Right hindlimb (tissue), 1 donor: ENCODE measurements at regions not wholly inside any gene's neighbourhood (a gene's known extent, or its start where the extent isn't known, plus 50 kb on each side); places are given as distances from the start of the nearest gene placed in this dataset.

ENCODE experiments used
- DNase-seq: peaks from one replicate; pipeline ENCODE4 v3.0.0-alpha.2; 2018

DNA sequence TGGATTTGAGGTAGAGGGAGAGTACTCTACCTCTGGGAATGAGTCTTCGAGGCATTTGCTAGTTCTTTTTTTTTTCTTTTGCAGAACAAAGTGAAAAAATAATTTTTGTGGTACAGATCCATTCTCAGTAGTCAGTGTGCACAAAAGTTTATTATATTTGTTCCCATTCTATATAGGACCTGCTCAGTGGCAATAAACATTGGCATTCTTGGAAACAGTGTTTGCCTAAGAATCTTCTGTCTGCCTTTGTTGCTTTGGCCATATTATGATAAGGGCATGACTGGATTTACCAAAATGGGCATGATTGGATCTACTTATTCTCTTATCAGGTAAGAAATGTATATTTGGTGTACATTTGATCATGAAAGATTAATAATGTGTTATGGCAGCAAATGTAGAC is 583.3 kb downstream of the PLCL1 start:
- no peak for DNase-seq

DNA sequence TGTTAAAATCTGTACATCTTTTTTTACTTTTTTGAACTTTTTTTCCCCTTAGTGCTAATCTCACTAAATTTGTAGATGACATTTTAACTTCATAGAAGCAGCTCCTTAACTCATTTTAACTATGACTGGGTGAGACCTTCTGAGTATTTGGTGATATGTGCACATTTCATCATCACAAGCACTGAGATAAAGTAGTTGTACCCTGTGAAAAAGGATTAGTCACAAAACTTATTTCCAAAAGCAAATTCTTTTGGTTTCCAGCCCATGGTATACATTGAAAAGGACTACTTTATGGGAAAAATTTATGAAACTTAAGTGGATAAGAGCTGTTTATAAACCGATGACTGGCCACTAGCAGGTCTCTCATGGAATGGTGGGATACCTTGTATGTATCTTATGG is 581.5 kb downstream of the PLCL1 start:
- no peak for DNase-seq

DNA sequence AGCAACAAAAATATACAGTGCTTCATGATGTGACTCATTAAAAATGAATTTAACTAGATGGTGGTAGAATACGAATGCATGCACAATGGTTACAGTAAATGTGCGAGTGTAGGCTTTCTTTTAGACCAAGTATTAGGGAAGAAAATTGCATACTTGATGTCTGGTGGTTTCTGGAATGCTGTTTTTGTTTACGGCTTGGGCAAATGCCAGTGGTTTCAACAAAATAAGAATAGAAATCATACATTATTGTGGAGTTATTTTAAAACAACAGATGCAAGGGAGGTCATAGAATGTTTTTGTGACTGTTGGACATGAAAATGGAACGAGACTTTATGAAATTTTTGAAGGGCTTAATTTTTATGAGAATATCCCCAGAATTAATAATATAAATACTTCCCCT is 580.9 kb downstream of the PLCL1 start:
- DNase-seq, result no peak

DNA sequence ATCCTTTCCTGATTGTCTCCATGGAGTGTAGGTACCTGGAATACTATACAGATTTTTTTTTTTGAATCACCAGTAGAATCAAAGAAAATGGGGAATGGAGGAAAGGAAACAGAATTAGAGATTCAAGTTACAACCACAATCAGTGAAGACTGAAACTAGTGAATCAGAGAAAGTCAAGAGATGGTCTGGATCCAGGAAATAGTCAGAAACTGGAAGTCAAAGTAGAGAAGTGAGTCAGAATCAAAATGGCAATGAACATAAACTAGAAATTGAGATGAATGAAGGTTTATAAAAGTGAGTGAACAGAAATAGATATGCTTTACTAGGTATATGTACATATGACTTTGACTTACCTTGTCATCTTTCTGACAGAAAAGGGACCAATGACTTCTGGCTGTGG is 579.0 kb downstream of the PLCL1 start:
- DNase-seq, result no peak

DNA sequence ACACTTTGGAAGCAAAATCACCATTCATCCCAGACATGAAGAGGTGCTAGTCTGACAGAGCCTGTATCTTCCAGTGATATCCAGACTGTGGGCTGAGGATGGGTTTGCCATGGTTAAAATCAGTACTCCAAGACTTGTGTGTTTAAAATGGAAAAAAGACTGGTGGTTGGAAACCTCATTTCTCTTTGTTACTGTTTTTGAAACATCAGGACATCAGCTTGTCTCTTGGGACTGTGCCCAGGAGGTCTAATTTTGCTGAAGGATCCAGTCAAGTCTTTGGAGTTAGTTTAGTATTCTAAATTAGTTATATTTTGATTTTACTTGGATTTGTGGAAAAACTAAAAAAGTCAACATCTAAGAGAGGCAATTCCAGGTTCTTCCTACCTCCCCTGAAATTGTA is 578.4 kb downstream of the PLCL1 start:
- DNase-seq, result no peak

DNA sequence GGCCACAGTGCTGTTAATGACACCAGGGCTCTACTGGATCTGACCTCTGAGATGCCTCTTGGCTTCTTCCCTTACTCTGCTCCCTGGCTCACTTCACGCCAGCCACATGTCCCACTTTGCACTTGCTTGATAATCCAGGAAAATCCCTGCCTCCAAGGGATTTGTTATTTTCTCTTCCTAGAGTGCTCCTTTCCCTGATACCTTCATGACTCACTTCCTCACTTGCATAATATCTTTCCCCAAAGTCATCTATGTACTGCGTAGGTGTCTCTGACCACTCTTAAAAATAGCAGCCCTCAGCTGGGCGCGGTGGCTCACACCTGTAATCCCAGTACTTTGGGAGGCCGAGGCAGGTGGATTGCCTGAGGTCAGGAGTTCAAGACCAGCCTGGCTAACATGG is 572.3 kb downstream of the PLCL1 start:
- DNase-seq, result no peak

DNA sequence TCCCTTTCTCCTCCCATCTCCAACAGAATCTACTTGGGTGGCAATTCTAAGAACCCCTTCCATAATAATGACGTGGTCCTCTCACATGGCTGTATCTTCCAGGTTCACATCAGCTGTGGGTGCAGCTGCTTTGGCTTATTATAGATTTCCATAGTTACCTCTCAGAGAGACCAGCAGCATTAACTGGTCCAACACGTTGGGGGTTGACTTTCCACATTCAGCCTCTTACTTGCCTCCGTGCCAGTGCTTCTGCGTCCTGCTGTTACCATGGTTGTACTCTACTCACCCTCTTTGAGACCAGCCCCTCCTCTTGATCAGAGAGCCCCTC is 570.7 kb downstream of the PLCL1 start:
- DNase-seq, result peak; percentile 36

DNA sequence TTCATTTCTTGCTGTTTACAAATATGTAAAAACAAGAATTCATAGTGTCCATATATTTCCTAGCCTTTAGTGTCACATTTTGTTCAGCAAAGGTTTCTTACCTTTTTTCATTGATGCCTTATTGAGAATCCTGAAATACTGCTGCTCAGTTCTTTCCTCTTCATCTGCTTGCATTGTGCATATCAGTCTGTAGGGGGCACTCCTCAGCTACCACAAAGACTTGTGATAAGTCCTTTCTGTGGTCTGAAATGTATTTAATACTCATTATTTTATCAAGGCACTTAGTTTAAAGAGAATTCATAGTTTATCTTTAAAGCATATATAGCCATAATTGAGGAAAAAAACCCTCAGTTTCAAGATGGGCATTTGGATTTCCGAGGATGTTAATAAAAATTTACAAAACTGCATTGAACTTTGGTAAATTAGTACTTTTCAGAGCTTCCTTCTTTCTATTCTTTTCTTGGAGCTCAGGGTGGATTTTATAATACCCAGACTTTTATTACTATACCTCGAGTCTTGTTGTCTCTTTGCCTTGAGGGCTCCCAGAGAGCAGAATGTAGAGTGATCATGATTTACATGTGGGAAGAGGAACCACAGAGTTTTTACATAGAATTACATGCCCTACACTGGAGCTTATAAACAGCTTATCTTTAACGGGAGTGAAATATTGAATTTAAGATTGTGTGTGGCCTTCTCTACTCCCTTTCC is 570.1 kb downstream of the PLCL1 start:
- DNase-seq, result peak; percentile 55

DNA sequence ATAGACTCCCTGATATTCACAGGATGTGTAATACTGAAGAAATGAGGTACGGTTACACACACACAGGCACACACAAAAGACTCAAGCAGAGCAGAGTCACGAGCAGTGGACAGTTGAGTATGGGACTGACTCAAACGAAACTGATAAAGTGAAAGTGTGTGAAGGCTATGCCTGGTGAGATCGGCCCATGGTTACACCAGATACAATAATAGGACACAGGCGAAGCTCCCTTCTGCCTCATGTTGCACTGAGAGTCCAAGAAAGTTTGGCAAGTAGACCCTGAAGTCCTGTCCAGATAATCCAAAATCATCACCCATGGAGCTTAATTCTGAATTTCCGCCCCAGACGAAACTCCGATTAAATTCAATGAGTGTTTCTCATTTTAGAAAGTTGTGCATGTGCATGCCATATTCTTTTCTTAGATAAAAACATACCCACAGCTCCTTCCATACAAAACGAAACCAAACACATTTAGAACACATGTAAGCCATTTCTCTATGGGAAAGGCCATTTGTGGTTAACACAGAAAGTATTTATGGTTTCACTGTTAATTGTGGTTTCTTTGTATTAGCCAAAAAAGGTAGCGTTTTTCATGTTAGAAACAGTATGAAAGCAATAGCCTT is 567.6 kb downstream of the PLCL1 start:
- DNase-seq, result no peak

DNA sequence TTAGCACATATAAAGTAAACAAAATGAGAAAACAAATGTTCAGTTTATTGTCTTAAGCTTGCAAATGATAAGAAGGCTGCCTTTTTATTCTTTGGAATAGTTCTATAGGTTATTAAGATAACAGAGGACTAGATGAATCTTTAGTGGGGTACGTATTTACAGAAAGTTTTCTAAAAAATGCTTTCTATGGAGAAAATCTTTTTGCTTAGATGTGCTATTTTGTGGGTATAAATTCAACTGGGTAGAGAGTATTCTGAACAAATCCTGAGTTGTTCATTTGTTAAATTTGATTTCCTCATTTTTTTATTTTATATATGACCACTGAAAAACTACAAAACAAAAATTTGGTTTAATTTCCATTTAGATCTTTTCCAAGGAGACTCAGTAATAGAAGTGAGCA is 566.9 kb downstream of the PLCL1 start:
- no peak for DNase-seq

DNA sequence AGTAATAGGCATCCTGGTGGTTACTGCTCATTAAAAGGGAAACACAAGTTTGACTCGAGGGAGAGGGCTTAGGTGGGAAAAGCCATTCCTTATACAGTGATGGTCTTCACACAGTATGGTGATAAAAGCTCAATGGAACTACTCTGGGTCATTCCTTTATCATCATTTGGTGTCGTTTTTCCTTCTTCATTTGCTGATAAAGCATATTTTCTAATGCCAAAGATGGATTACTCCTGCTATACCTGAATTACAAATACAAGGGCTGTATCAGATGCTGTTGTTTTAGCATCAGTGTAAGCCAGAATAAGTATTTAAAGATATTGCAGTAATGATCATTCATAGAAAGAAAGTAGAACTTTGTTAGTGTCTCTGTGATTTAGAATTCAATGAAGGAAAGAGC is 563.7 kb downstream of the PLCL1 start:
- DNase-seq, result no peak

DNA sequence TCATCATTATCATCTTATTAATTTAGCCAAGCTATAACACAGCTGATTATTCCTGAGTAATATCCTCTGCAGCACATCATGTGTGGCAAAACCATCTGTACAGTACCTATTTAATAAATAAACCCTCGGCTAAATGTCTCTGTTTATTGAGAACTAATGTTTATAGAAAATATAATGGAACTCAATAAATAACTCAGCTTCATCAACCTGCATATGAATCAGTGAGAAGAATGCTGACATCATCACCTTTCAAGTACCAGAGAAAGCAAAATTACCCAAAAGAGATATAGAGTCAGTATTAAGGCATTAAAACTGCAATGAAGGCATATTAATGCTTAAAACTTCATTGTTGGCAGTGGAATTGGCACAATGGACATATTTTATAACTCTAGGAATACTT is 558.3 kb downstream of the PLCL1 start:
- no peak for DNase-seq

DNA sequence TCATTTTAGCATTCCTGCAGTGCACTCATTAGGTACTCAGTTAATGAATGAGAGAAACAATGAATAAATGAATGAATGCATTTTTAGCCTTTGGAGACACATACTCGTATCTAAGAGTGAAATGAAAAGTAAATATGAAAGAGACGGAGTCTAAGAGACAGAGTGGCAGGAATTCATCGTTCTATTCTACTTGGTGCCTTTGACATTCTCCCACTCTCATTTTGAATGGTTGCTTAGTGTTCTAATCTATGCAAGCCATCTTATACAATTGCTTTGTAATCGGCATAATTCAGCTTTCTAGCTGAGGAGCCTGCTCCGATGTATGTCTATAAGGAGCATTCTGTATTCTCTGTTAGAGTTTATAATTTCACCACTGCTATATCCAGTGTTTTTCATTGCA is 554.9 kb downstream of the PLCL1 start:
- no peak for DNase-seq

DNA sequence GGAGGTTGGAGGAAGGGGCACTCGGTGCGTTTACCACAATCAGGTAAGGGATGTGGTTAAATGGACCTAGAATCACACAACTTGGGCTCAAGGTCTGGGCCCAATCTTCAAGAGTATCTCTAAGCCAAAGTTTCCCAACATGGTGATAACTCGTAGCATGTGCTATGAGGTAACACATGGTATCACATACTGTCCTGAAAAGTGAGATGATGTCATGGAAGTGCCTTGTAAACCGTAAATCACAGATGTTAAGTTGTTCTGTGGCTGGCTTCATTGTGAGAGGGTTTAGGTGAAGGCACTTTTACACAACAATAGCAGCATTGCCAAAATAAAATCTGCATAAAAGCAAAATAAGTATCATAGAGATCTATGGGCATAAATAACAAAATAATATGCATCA is 551.8 kb downstream of the PLCL1 start:
- no peak for DNase-seq

DNA sequence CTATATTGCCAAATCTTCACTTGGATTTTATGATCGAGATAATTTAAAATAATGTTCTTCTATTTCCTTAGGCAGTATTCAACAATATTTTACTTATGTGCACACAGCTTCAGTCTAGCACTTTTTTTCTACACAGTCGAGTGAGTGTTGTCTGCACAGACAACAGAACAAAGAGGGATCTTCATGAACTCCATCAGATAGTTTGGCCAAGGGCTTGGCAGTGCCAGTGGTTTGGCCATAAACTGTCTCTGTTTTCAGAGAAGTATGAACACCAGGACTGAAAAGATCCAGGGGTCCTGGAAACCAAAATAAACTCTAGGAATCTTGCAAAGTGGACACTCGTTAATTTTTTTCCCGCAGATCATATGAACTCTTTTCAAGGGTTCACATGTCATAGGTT is 547.3 kb downstream of the PLCL1 start:
- DNase-seq, result no peak

DNA sequence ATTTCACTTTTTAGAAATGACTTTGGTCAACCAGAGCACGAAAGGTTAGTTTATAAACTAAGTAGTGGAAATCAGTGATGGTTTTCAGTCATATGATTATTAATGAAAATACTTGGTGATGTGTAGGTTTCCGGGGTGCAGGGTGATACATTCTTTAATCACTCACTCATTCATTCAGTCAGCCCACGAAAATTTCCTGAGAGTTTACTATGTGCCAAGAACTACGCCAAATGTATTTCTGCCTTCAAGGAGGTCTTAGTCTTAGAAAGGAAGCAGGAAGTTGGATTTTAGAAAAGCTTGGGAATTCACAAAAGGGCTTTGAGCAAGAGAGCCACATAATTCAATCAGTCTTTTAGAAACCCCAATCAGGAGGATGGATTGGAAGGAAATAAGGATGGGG is 543.6 kb downstream of the PLCL1 start:
- no peak for DNase-seq

DNA sequence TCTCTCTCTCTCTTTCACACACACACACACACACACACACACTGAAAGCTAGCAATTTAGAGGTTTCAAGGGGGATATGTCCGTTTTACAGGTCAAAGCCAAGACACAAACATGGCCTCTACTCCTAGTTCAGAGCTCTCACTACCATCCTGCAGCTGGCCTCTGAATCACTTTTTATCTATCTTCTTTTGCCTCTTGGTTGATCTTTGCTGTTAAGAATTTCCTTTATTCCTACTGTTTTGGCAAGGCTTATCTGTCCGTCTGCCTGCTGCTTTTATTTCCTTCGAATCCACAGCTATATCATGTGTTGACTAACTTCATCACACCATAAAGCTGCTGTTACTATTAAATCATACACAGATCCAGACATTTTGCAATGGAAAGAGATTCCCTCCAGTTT is 543.0 kb downstream of the PLCL1 start:
- no peak for DNase-seq

DNA sequence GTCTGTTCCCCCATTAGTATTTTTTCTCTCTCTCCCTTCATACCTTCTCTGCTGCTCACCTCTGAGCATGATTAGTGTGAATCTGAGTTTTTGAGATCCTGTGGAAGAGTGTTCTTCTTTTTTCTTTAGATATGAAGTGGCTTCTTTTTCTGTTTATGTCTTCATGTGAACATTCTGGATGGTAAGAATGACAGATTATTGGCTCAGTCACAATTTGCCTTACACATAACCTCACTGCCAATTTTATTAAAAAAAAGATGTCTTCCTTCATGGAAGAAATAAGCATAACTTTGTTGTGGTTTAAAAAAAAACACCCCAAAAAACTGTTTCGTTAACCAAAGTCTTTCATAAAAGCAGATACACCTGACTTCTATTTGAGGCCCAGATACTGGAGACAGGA is 539.1 kb downstream of the PLCL1 start:
- no peak for DNase-seq

DNA sequence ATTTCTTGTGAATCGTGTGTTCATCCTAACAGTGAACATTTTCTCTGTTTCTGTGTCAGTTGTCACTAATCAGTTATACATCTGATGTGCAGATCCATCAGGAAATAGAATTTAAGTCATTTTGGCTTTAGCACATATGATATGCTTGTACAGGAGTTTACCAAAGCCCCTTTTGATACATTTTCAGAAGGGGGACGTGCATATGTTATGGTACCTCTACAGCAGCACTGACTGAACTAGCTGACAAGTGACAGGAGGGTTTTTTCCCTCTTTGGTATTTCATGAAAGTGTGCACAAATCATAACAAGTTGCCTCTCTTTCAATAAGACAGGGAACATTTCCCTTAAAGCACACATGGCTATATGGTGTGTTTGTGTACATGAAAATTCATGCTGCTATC is 536.5 kb downstream of the PLCL1 start:
- no peak for DNase-seq

DNA sequence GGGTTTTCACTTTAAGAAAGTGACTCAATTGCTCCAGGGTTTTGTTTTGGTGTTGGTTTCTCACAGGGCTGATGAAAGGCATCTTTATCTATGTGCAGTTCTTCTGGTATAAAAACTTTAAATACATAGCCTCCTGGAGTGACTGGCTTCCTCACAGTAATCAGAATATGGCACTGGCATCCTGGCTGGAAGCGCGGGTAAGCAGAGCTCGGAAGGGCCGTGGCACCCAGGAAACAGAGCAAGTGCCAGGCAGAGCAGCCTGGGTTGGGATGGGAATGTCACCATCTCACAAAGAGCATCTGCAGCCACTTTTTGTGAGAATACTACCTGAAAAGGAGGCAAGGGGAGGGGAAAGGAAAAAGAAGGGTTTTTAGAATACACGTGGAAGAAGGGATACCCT is 534.7 kb downstream of the PLCL1 start:
- no peak for DNase-seq

DNA sequence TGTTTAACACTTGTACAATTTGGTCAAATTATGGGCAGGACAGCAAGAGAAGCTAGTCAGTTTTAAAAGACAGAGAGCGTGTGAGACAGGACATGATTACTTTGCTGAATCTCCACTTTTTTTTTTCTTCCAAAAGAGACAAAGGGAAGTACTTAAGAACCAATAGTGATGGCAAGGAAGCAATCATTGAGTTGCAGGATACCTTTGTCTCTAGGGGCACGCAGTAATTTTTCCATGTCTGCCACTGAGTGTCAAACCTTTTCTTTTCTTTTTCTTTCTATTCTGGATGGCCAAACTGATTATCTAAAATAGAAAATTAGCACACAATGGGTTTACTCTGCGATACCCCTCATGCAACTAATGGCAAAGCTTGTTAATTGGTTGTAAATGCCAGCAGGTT is 533.0 kb downstream of the PLCL1 start:
- no peak for DNase-seq

DNA sequence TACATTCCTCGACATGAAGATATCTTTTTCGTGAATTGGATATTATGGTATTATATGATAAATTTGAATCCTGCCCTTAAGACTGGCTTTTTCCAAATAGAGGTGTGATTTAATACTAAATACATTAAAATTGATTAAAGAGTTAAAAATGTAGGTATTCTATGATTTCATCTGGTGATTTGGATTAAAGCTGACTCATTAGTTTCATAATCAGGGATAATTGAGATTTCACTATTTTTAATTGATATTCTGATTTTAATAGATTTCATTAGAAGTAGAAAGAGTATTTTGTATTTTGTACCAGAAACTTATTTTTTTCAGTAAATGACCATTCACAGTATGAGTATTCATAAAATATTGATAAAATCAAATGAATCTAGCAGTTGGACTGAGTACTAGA is 524.1 kb downstream of the PLCL1 start:
- no peak for DNase-seq

DNA sequence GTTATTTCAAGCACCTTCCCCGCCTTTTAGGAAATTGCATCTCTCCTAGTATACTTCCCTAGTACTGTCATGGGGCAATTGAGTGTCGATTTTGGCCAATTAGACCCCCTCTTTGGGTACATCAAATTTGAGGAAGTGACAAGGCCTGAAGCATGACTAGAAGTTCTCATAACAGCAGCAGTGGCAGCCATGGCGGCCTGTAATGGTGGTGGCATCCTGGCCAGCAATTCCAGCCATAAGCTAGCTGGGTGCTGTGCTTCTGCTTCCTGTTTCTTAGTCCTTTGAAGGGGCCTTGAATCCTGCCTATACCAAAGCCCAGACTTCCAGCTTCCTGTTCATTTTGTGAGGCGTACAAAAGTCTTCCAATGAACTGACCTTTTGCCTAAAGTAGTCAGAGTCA is 523.1 kb downstream of the PLCL1 start:
- DNase-seq, result no peak

DNA sequence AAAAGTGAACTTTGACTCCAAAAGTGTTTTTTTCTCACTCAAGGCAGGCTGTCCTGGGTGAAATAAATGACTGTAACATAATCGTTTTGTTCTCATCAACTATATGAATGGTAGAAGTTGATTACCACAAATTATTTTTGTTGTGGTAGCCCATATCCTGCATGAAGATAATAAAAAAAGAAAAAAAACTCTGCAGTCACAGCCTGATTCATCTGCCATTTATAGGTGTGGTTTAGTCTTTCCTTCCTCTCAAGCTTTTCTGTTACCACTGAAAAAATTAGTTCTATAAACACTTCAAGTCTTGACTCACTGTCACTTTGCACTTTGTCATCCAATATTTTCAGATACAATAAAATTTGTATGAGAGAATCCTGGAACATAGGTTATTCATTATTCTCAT is 522.0 kb downstream of the PLCL1 start:
- DNase-seq, result no peak

DNA sequence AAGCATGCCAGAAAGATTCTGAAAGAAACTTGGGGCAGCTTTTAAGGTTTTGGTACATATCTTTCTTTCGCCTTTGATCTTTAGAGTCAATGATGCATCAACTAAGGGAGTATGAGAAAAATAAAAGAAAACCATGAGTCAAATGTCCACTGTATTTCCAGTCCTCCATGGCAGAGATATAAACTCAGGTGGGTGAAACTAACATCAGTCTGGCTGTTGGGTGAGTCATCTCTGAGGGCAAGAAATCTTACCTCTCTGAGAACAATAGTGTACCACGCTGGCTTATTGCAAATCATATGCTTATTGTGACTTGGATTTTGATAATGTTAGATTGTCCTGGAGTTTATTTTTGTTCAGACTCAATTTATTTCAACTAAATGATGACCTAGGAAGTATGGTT is 521.0 kb downstream of the PLCL1 start:
- no peak for DNase-seq
